DND-41 (cell line): ENCODE measurements at regions not wholly inside any gene's neighbourhood (a gene's known extent, or its start where the extent isn't known, plus 50 kb on each side); places are given as distances from the start of the nearest gene placed in this dataset.
"Not testable (repeated sequence)": the region's sequence is repeated elsewhere in the genome, so short reads cannot be mapped to it uniquely, and the experiment has no call there.

Experiments used
- ATAC-seq: fragments of 200-7000 bp; cut with Tn5 transposase; 3 replicates; pipeline ENCODE4 v1.9.1; 2021; ENCODE audit warnings: low read depth; ENCODE audit not compliant: insufficient read depth
- DNase-seq: peaks from one replicate; pipeline ENCODE4 v3.0.0-alpha.2; 2020
- H2AFZ ChIP-seq: 2 replicates; pipeline ENCODE4 v1.6.0; 2012; ENCODE audit warnings: low read depth, low read length
- H3K27ac ChIP-seq: 2 replicates; pipeline ENCODE4 v1.5.1; 2012; ENCODE audit warnings: low read length, inconsistent platforms
- H3K27me3 ChIP-seq: fragments of 200-600 bp; sonication (generic); 2 replicates; pipeline ENCODE4 v1.6.0; 2012; ENCODE audit warnings: low read length, mild to moderate bottlenecking, inconsistent platforms; ENCODE audit not compliant: insufficient read depth, poor library complexity
- H3K36me3 ChIP-seq: 2 replicates; pipeline ENCODE4 v1.5.1; 2012; ENCODE audit warnings: low read length, inconsistent platforms; ENCODE audit not compliant: insufficient read depth
- H3K4me1 ChIP-seq: 2 replicates; pipeline ENCODE4 v1.5.1; 2012; ENCODE audit warnings: mild to moderate bottlenecking, low read length; ENCODE audit not compliant: insufficient read depth
- H3K4me2 ChIP-seq: 2 replicates; pipeline ENCODE4 v1.6.0; 2012; ENCODE audit warnings: mild to moderate bottlenecking, moderate library complexity, low read length, inconsistent platforms; ENCODE audit not compliant: insufficient read depth
- H3K4me3 ChIP-seq, 2 experiments: fragments of 200-600 bp in 1 of 2; shearing (Covaris generic) in 1 of 2; 2 replicates each; pipeline ENCODE4 v1.5.1; 2012 to 2016; ENCODE audit warnings: inconsistent platforms in 2 of 2, low read length in 2 of 2, mild to moderate bottlenecking in 2 of 2, low read depth in 1 of 2, moderate library complexity in 1 of 2
- H3K79me2 ChIP-seq: 2 replicates; pipeline ENCODE4 v1.6.0; 2012; ENCODE audit warnings: low read length, inconsistent platforms; ENCODE audit not compliant: insufficient read depth
- H3K9ac ChIP-seq: 2 replicates; pipeline ENCODE4 v1.6.0; 2012; ENCODE audit warnings: low read depth, mild to moderate bottlenecking, inconsistent platforms, low read length, moderate library complexity
- H3K9me3 ChIP-seq: 2 replicates; pipeline ENCODE4 v1.5.1; 2012; ENCODE audit warnings: low read length, moderate library complexity, mild to moderate bottlenecking, inconsistent platforms; ENCODE audit not compliant: insufficient read depth, severe bottlenecking
- H4K20me1 ChIP-seq: 2 replicates; pipeline ENCODE4 v1.6.0; 2012; ENCODE audit warnings: low read length; ENCODE audit not compliant: insufficient read depth
- CTCF ChIP-seq: IDR thresholded peaks from 2 replicates; pipeline ENCODE4 v1.5.1; 2012; ENCODE audit warnings: borderline replicate concordance, low read length, moderate library complexity, mild to moderate bottlenecking; ENCODE audit not compliant: poor library complexity, severe bottlenecking; ENCODE audit errors: extremely low read depth
- EZH2 ChIP-seq: IDR thresholded peaks from 3 replicates; pipeline ENCODE4 v1.6.1; 2012; ENCODE audit warnings: borderline replicate concordance, low read depth, mild to moderate bottlenecking, moderate library complexity, low read length, inconsistent platforms; ENCODE audit not compliant: severe bottlenecking

- no peaks in the 10 kb centered on the region for H3K9me3 ChIP-seq
- no peak for ATAC-seq
- DNase-seq, result no peak
- TF ChIP-seq CTCF (no peak), EZH2 (no peak)
- H3K4me1 ChIP-seq, result no peaks in the 10 kb centered on the region
- H3K27ac ChIP-seq, result no peak overlapping the region
- H3K4me3 ChIP-seq, result no peak overlapping the region
- H3K4me2 ChIP-seq, result no peak overlapping the region
- no peaks in the 10 kb centered on the region for H4K20me1 ChIP-seq
- H3K36me3 ChIP-seq, result no peaks in the 10 kb centered on the region
- no peaks in the 10 kb centered on the region for H3K79me2 ChIP-seq
- H2AFZ ChIP-seq, result no peak overlapping the region
- no peak overlapping the region for H3K9ac ChIP-seq
- no peaks in the 10 kb centered on the region for H3K27me3 ChIP-seq
Measured at GRCh38 chr3:75295013-75295412, 369.1 kb upstream of the FRG2C start.

- TF ChIP-seq CTCF (no peak), EZH2 (no peak)
- ATAC-seq (no peak), DNase-seq (no peak)
- no peaks in the 10 kb centered on the region for H3K27me3 ChIP-seq
- H3K9ac ChIP-seq, result no peak overlapping the region
- no peak overlapping the region for H2AFZ ChIP-seq
- H3K79me2 ChIP-seq, result no peaks in the 10 kb centered on the region
- no peaks in the 10 kb centered on the region for H3K9me3 ChIP-seq
- no peak overlapping the region for H3K27ac ChIP-seq
- no peaks in the 10 kb centered on the region for H3K4me1 ChIP-seq
- no peaks in the 10 kb centered on the region for H3K36me3 ChIP-seq
- H3K4me2 ChIP-seq, result no peak overlapping the region
- H4K20me1 ChIP-seq, result no peaks in the 10 kb centered on the region
- no peak overlapping the region for H3K4me3 ChIP-seq
Measured at GRCh38 chr3:75296858-75297257, 367.3 kb upstream of the FRG2C start.

- H3K4me2 ChIP-seq, result no peak overlapping the region
- no peaks in the 10 kb centered on the region for H3K79me2 ChIP-seq
- no peaks in the 10 kb centered on the region for H3K27me3 ChIP-seq
- no peak overlapping the region for H3K27ac ChIP-seq
- H3K4me1 ChIP-seq, result no peaks in the 10 kb centered on the region
- TF ChIP-seq EZH2 (no peak), CTCF (no peak)
- DNase-seq (no peak), ATAC-seq (no peak)
- no peak overlapping the region for H2AFZ ChIP-seq
- no peak overlapping the region for H3K9ac ChIP-seq
- H4K20me1 ChIP-seq, result no peaks in the 10 kb centered on the region
- no peak overlapping the region for H3K4me3 ChIP-seq
- H3K9me3 ChIP-seq, result no peaks in the 10 kb centered on the region
- no peaks in the 10 kb centered on the region for H3K36me3 ChIP-seq
Measured at GRCh38 chr3:75300606-75301005, 363.5 kb upstream of the FRG2C start.

GRCh38 chr3:75301050-75301449, 363.1 kb upstream of the FRG2C start:
- H3K4me1 ChIP-seq, DNase-seq, H2AFZ ChIP-seq, H3K9me3 ChIP-seq, H4K20me1 ChIP-seq, H3K36me3 ChIP-seq, H3K79me2 ChIP-seq, H3K27me3 ChIP-seq, H3K9ac ChIP-seq, H3K4me2 ChIP-seq, H3K4me3 ChIP-seq, ATAC-seq, H3K27ac ChIP-seq: not testable (repeated sequence)
